IMR-90 (cell line): ENCODE measurements at regions not wholly inside any gene's neighbourhood (a gene's known extent, or its start where the extent isn't known, plus 50 kb on each side); places are given as distances from the start of the nearest gene placed in this dataset.
A peak's percentile ranks its signal among the peaks of the same experiment; 100 is the strongest.

Experiments used
- ATAC-seq: fragments of 200-7000 bp; cut with Tn5 transposase; 2 replicates; pipeline ENCODE4 v1.9.1; 2020; ENCODE audit warnings: low read depth, mild to moderate bottlenecking, moderate library complexity
- BruUV-seq: library from RNA; stranded (reverse); fragments of 400-500 nt; replicated peaks from 2 replicates; lab custom pipeline; 2021; lab: Mats Ljungman, UMichigan
- CTCF ChIA-PET: fragments of 300-600 bp; formaldehyde crosslinking; extraction: SDS; loops from one replicate; lab custom pipeline; 2021; ENCODE audit warnings: antibody characterized with exemption; lab: Yijun Ruan, JAX
- POLR2A ChIA-PET: fragments of 300-600 bp; sonication (Branson Sonifier 250); formaldehyde crosslinking; loops from one replicate; lab custom pipeline; 2022; ENCODE audit warnings: antibody characterized with exemption; ENCODE audit not compliant: unreplicated experiment; lab: Charles Lee
- DNase-seq: peaks from one replicate; pipeline ENCODE4 v3.0.0; 2013
- H2AFZ ChIP-seq: replicated peaks from 2 replicates; pipeline ENCODE3; 2013; ENCODE audit warnings: low read length, mild to moderate bottlenecking; ENCODE audit not compliant: poor library complexity
- H2AK5ac ChIP-seq: 2 replicates; pipeline ENCODE4 v1.6.1; 2013; ENCODE audit warnings: low read depth, low read length, inconsistent platforms
- H2AK9ac ChIP-seq: replicated peaks from 2 replicates; pipeline ENCODE3; 2013; ENCODE audit warnings: mild to moderate bottlenecking, low read depth, low read length, moderate library complexity; ENCODE audit not compliant: poor library complexity
- H2BK120ac ChIP-seq: 2 replicates; pipeline ENCODE4 v1.6.1; 2013; ENCODE audit warnings: low read depth, low read length, inconsistent platforms
- H2BK15ac ChIP-seq: 3 replicates; pipeline ENCODE4 v1.6.1; 2013; ENCODE audit warnings: low read depth, low read length, inconsistent platforms
- H2BK20ac ChIP-seq: 2 replicates; pipeline ENCODE4 v1.6.1; 2013; ENCODE audit warnings: low read depth, mild to moderate bottlenecking, inconsistent platforms, low read length, moderate library complexity
- H2BK5ac ChIP-seq: 2 replicates; pipeline ENCODE4 v1.6.1; 2013; ENCODE audit warnings: mild to moderate bottlenecking, low read depth, low read length, inconsistent platforms; ENCODE audit not compliant: poor library complexity, severe bottlenecking
- H3K14ac ChIP-seq: replicated peaks from 2 replicates; pipeline ENCODE4 v1.6.1; 2013; ENCODE audit warnings: low read depth, low read length, inconsistent platforms
- H3K18ac ChIP-seq: 2 replicates; pipeline ENCODE4 v1.6.1; 2013; ENCODE audit warnings: low read depth, low read length, control low read depth
- H3K23ac ChIP-seq: 2 replicates; pipeline ENCODE4 v1.6.1; 2013; ENCODE audit warnings: low read depth, low read length, inconsistent platforms
- H3K27ac ChIP-seq: 2 replicates; pipeline ENCODE4 v1.5.1; 2013; ENCODE audit warnings: mild to moderate bottlenecking, control low read depth, low read length; ENCODE audit not compliant: insufficient read depth
- H3K27me3 ChIP-seq: 2 replicates; pipeline ENCODE4 v1.6.1; 2013; ENCODE audit warnings: low read length; ENCODE audit not compliant: control insufficient read depth, insufficient read depth
- H3K36me3 ChIP-seq: 2 replicates; pipeline ENCODE4 v1.6.1; 2013; ENCODE audit warnings: low read length, mixed read lengths; ENCODE audit not compliant: control insufficient read depth, insufficient read depth
- H3K4ac ChIP-seq: 2 replicates; pipeline ENCODE4 v1.6.1; 2013; ENCODE audit warnings: low read depth, low read length, inconsistent platforms
- H3K4me1 ChIP-seq: 2 replicates; pipeline ENCODE4 v1.6.1; 2013; ENCODE audit warnings: low read length, mixed read lengths; ENCODE audit not compliant: control insufficient read depth, insufficient read depth
- H3K4me2 ChIP-seq: 2 replicates; pipeline ENCODE4 v1.6.1; 2013; ENCODE audit warnings: low read depth, mild to moderate bottlenecking, control low read depth, low read length, moderate library complexity
- H3K4me3 ChIP-seq: 2 replicates; pipeline ENCODE4 v1.5.1; 2013; ENCODE audit warnings: low read depth, mild to moderate bottlenecking, control low read depth, low read length, moderate library complexity; ENCODE audit not compliant: insufficient read depth
- H3K56ac ChIP-seq: 2 replicates; pipeline ENCODE4 v1.6.1; 2013; ENCODE audit warnings: low read length, inconsistent platforms; ENCODE audit not compliant: insufficient read depth; ENCODE audit errors: extremely low read depth
- H3K79me1 ChIP-seq, 2 experiments: 2 replicates each; pipeline ENCODE4 v1.6.1; 2013; ENCODE audit warnings: low read length in 2 of 2, inconsistent platforms in 1 of 2, low read depth in 1 of 2
- H3K9ac ChIP-seq: 2 replicates; pipeline ENCODE4 v1.6.1; 2013; ENCODE audit warnings: low read depth, low read length, control low read depth
- H3K9me1 ChIP-seq: 2 replicates; pipeline ENCODE4 v1.6.1; 2013; ENCODE audit warnings: low read length, inconsistent platforms; ENCODE audit not compliant: insufficient read depth
- H3K9me3 ChIP-seq: 2 replicates; pipeline ENCODE4 v1.6.1; 2013; ENCODE audit warnings: low read length; ENCODE audit not compliant: control insufficient read depth, insufficient read depth
- H4K20me1 ChIP-seq: 2 replicates; pipeline ENCODE4 v1.6.1; 2013; ENCODE audit warnings: low read length, inconsistent platforms; ENCODE audit not compliant: insufficient read depth
- H4K5ac ChIP-seq: 2 replicates; pipeline ENCODE4 v1.6.1; 2013; ENCODE audit warnings: mild to moderate bottlenecking, low read depth, low read length, control low read depth
- H4K8ac ChIP-seq, 2 experiments: 2 replicates each; pipeline ENCODE4 v1.6.1; 2013; ENCODE audit warnings: low read depth in 2 of 2, low read length in 2 of 2, control low read depth in 1 of 2, inconsistent platforms in 1 of 2
- H4K91ac ChIP-seq: 2 replicates; pipeline ENCODE4 v1.6.1; 2013; ENCODE audit warnings: low read depth, low read length, inconsistent platforms; ENCODE audit not compliant: insufficient read depth
- BHLHE40 ChIP-seq: fragments of 150-350 bp; IDR thresholded peaks from 2 replicates; pipeline ENCODE4 v1.6.1; 2016; ENCODE audit warnings: mild to moderate bottlenecking, low read depth, low read length
- CEBPB ChIP-seq: IDR thresholded peaks from 2 replicates; pipeline ENCODE4 v1.6.1; 2012; ENCODE audit warnings: low read depth, low read length, improper control_type of control experiment
- MAZ ChIP-seq: IDR thresholded peaks from 2 replicates; pipeline ENCODE4 v1.6.1; 2012; ENCODE audit warnings: low read depth, mild to moderate bottlenecking, low read length, improper control_type of control experiment, moderate library complexity, borderline replicate concordance
- MXI1 ChIP-seq: IDR thresholded peaks from 2 replicates; pipeline ENCODE4 v1.6.1; 2012; ENCODE audit warnings: low read depth, mild to moderate bottlenecking, low read length, moderate library complexity, borderline replicate concordance
- NFE2L2 ChIP-seq: fragments of 150-350 bp; IDR thresholded peaks from 2 replicates; pipeline ENCODE4 v1.6.1; 2016; ENCODE audit warnings: low read depth, mild to moderate bottlenecking, low read length
- POLR2A ChIP-seq: IDR thresholded peaks from 2 replicates; pipeline ENCODE4 v1.6.1; 2012; ENCODE audit warnings: mild to moderate bottlenecking, low read depth, low read length
- RAD21 ChIP-seq: IDR thresholded peaks from 2 replicates; pipeline ENCODE4 v1.6.1; 2012; ENCODE audit warnings: low read length, improper control_type of control experiment
- RCOR1 ChIP-seq: IDR thresholded peaks from 2 replicates; pipeline ENCODE4 v1.6.1; 2012; ENCODE audit warnings: mild to moderate bottlenecking, low read length, improper control_type of control experiment; ENCODE audit not compliant: insufficient replicate concordance
- RFX5 ChIP-seq: IDR thresholded peaks from 2 replicates; pipeline ENCODE4 v1.8.0; 2012; ENCODE audit warnings: low read depth, mild to moderate bottlenecking, low read length, moderate library complexity
- SMC3 ChIP-seq: fragments of 150-350 bp; IDR thresholded peaks from 2 replicates; pipeline ENCODE4 v1.6.1; 2016; ENCODE audit warnings: low read depth, mild to moderate bottlenecking, antibody characterized with exemption, low read length, moderate library complexity
- WGBS, 2 experiments: methylation state at CpG; one replicate each; pipeline versions ENCODE4 v1.1.5 to v1.1.7; 2013; ENCODE audit warnings: missing lambda C conversion rate in 2 of 2; ENCODE audit not compliant: insufficient read length in 1 of 2; ENCODE audit errors: extremely low coverage in 2 of 2; 5-methylcytosine and 5-hydroxymethylcytosine counted together
- dilution Hi-C: fragments of 300-500 bp; cut with HindIII; formaldehyde crosslinking; loops from one replicate; pipeline ENCODE4 v1.14.3; 2018; ENCODE audit warnings: low sequenced_read_pairs; ENCODE audit not compliant: unreplicated experiment
- in situ Hi-C: fragments of 300-500 bp; cut with MboI; formaldehyde crosslinking; loops from 3 replicates; pipeline ENCODE4 v1.14.3; 2019; ENCODE audit warnings: low sequenced_read_pairs, inconsistent platforms, mixed read lengths
- intact Hi-C: fragments of 100-400 bp; cut with micrococcal nuclease; formaldehyde crosslinking; loops from 2 replicates; pipeline ENCODE4 v1.10.0; 2022

DNA sequence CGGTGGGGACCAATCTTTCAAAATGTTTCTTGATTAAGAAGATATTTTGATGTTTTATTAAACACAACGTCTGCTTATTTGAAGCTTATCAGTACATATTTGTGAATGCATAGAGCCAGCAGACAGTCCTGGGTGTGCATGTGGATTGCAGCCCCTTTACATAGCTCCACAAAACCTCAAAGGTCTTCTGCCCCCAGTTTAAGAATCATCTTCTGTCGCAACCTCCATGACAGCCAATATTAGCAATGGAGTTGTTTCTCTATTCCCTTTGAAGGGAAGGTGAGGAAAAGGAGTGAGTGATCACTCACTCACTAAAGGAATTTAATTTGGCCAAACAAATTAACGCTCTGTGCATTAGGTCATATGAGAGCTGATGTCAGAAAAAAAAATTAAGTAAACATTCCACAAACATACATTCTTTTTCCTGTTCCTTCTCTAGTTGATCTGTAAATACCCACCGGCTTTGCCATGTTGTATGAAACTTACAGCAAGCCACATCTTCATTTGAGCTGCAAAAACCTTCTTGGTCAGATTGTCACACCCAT is 152.9 kb downstream of the SIM1 start:
- no peaks in the 10 kb centered on the region for H3K36me3 ChIP-seq
- DNase-seq (peak; percentile 42), ATAC-seq (peak; percentile 73)
- ChIA-PET CTCF (interaction anchor here (0.8 to 1.6 kb wide), 3 partner anchors 10 to 135 kb away, joined by 3 to 4 read pairs (median 3); no protein-coding TSS in a partner anchor), POLR2A (no interaction called here)
- H3K9me1 ChIP-seq: no peaks in the 10 kb centered on the region; the same call in 1 of the 2 replicates
- H3K79me1 ChIP-seq: no peaks in the 10 kb centered on the region
- peaks cover 4% of the 10 kb centered on the region; the same call in 1 of the 2 replicates for H3K4me1 ChIP-seq
- no peak overlapping the region; the same call in 1 of the 2 replicates for H4K5ac ChIP-seq
- H2BK15ac ChIP-seq: peak overlapping the region; percentile 60
- H4K91ac ChIP-seq: peak overlapping the region; percentile 50; the same call in 1 of the 2 replicates
- TF ChIP-seq SMC3 (no peak), POLR2A (no peak), MXI1 (no peak), CEBPB (peak; percentile 62), RAD21 (no peak), BHLHE40 (0 out of 2 replicates have a peak, but pooled peaks have one; percentile 5), MAZ (no peak), RCOR1 (no peak), RFX5 (no peak), NFE2L2 (no peak)
- H3K9me3 ChIP-seq: peaks cover 2% of the 10 kb centered on the region; the same call in 1 of the 2 replicates
- intact Hi-C loops: no loop called here
- H4K8ac ChIP-seq: peak overlapping the region; percentile 61 to 88
- H2AFZ ChIP-seq: peak overlapping the region; percentile 55
- H3K27ac ChIP-seq: peak overlapping the region; percentile 33; the same call in 1 of the 2 replicates
- H2AK5ac ChIP-seq: no peak overlapping the region
- H3K9ac ChIP-seq: no peak overlapping the region
- peak overlapping the region; percentile 90; the same call in 1 of the 2 replicates for H3K4ac ChIP-seq
- dilution Hi-C loops: no loop called here
- WGBS, 2 experiments: no CpG with 5 or more reads among the region's 5 CpGs
- 0 out of 2 replicates have a peak overlapping the region, but pooled peaks have one; percentile 58 for H3K56ac ChIP-seq
- H2BK5ac ChIP-seq: peak overlapping the region; percentile 1
- H3K23ac ChIP-seq: no peak overlapping the region
- H3K14ac ChIP-seq: no peak overlapping the region
- no peaks in the 10 kb centered on the region for H4K20me1 ChIP-seq
- H2BK120ac ChIP-seq: peak overlapping the region; percentile 53
- peak overlapping the region; percentile 3; the same call in 1 of the 2 replicates for H3K18ac ChIP-seq
- H2AK9ac ChIP-seq: no peak overlapping the region
- in situ Hi-C loops: no loop called here
- peak overlapping the region; percentile 16; the same call in 1 of the 2 replicates for H2BK20ac ChIP-seq
- H3K4me2 ChIP-seq: peak overlapping the region; percentile 0; the same call in 1 of the 2 replicates
- no peaks in the 10 kb centered on the region for H3K27me3 ChIP-seq
- BruUV-seq: no TSS peak
- H3K4me3 ChIP-seq: no peak overlapping the region
